Esophagus (tissue), 2 donors: ENCODE measurements at regions not wholly inside any gene's neighbourhood (a gene's known extent, or its start where the extent isn't known, plus 50 kb on each side); places are given as distances from the start of the nearest gene placed in this dataset.

Experiments used
- H3K27ac ChIP-seq, 2 donors: one replicate each; pipeline ENCODE4 v1.5.1; 2013; ENCODE audit warnings: low read depth in 2 of 2, mild to moderate bottlenecking in 2 of 2, inconsistent platforms in 1 of 2, low read length in 1 of 2, moderate library complexity in 1 of 2
- H3K27me3 ChIP-seq, 2 donors: one replicate each; pipeline ENCODE4 v1.6.1; 2013; ENCODE audit warnings: low read length in 2 of 2, control low read depth in 1 of 2, mild to moderate bottlenecking in 1 of 2; ENCODE audit not compliant: insufficient read depth in 2 of 2, control insufficient read depth in 1 of 2
- H3K36me3 ChIP-seq, 2 donors: one replicate each; pipeline ENCODE4 v1.6.1; 2013; ENCODE audit warnings: low read length in 1 of 2; ENCODE audit not compliant: control insufficient read depth in 2 of 2, insufficient read depth in 2 of 2
- H3K4me1 ChIP-seq, 2 donors: one replicate each; pipeline ENCODE4 v1.6.1; 2013; ENCODE audit warnings: low read length in 1 of 2; ENCODE audit not compliant: control insufficient read depth in 2 of 2, insufficient read depth in 2 of 2
- H3K4me3 ChIP-seq, 2 donors: one replicate each; pipeline ENCODE4 v1.5.1; 2013; ENCODE audit warnings: low read length in 2 of 2, mild to moderate bottlenecking in 2 of 2, low read depth in 1 of 2, moderate library complexity in 1 of 2
- H3K9me3 ChIP-seq, 2 donors: one replicate each; pipeline ENCODE4 v1.6.1; 2013; ENCODE audit warnings: mild to moderate bottlenecking in 2 of 2, low read depth in 1 of 2, low read length in 1 of 2, moderate library complexity in 1 of 2; ENCODE audit not compliant: control insufficient read depth in 2 of 2, insufficient read depth in 1 of 2
- WGBS, 2 donors: extraction: QIAGEN DNeasy Blood & Tissue Kit; methylation state at CpG; one replicate each; pipeline ENCODE4 v1.1.7; 2013; 5-methylcytosine and 5-hydroxymethylcytosine counted together
- donor health status: healthy with polysubstance abuse.
- donor health status: Bipolar disorder and iron deficiency.

GRCh38 chr4:129220254-129220653 lies 124.3 kb downstream of the C4orf33 start:
- Histone ChIP-seq H3K27ac (no peak overlapping the region), H3K9me3 (no peaks in the 10 kb centered on the region), H3K36me3 (no peaks in the 10 kb centered on the region), H3K27me3 (no peaks in the 10 kb centered on the region), H3K4me1 (no peaks in the 10 kb centered on the region), H3K4me3 (no peak overlapping the region)
- WGBS, 2 donors = 89 to 98% methylated on average over 1 of the region's 1 CpG

GRCh38 chr4:129223945-129224344 lies 128.0 kb downstream of the C4orf33 start:
- H3K4me3 ChIP-seq = no peak overlapping the region
- H3K27me3 ChIP-seq = no peaks in the 10 kb centered on the region
- no peaks in the 10 kb centered on the region for H3K36me3 ChIP-seq
- no peak overlapping the region for H3K27ac ChIP-seq
- H3K4me1 ChIP-seq = no peaks in the 10 kb centered on the region
- H3K9me3 ChIP-seq = no peaks in the 10 kb centered on the region

- WGBS, 2 donors = 78 to 86% methylated on average over 4 of the region's 4 CpGs
- Histone ChIP-seq H3K9me3 (no peaks in the 10 kb centered on the region), H3K4me3 (no peak overlapping the region), H3K4me1 (no peaks in the 10 kb centered on the region), H3K36me3 (no peaks in the 10 kb centered on the region), H3K27me3 (no peaks in the 10 kb centered on the region), H3K27ac (no peak overlapping the region)
Measured at GRCh38 chr4:129230846-129231245, 134.9 kb downstream of the C4orf33 start.

GRCh38 chr4:129231945-129232588 lies 136.1 kb downstream of the C4orf33 start:
- H3K4me1 ChIP-seq = no peaks in the 10 kb centered on the region
- no peaks in the 10 kb centered on the region for H3K36me3 ChIP-seq
- H3K27me3 ChIP-seq = no peaks in the 10 kb centered on the region
- H3K4me3 ChIP-seq = no peak overlapping the region
- no peak overlapping the region for H3K27ac ChIP-seq
- no peaks in the 10 kb centered on the region for H3K9me3 ChIP-seq
- WGBS, 2 donors = 45 to 58% methylated on average over 2 of the region's 2 CpGs

- no peaks in the 10 kb centered on the region for H3K4me1 ChIP-seq
- no peaks in the 10 kb centered on the region for H3K9me3 ChIP-seq
- WGBS, 2 donors = 50 to 56% methylated on average over 3 of the region's 3 CpGs
- no peaks in the 10 kb centered on the region for H3K27me3 ChIP-seq
- H3K27ac ChIP-seq = no peak overlapping the region
- H3K4me3 ChIP-seq = no peak overlapping the region
- H3K36me3 ChIP-seq = no peaks in the 10 kb centered on the region
Measured at GRCh38 chr4:129232589-129233337, 136.8 kb downstream of the C4orf33 start.

- H3K27ac ChIP-seq = no peak overlapping the region
- H3K9me3 ChIP-seq = no peaks in the 10 kb centered on the region
- no peaks in the 10 kb centered on the region for H3K4me1 ChIP-seq
- no peak overlapping the region for H3K4me3 ChIP-seq
- H3K27me3 ChIP-seq = no peaks in the 10 kb centered on the region
- no peaks in the 10 kb centered on the region for H3K36me3 ChIP-seq
- WGBS, 2 donors = 56 to 66% methylated on average over 1 of the region's 1 CpG
Measured at GRCh38 chr4:129233691-129234090, 137.7 kb downstream of the C4orf33 start.

- no peaks in the 10 kb centered on the region for H3K4me1 ChIP-seq
- H3K9me3 ChIP-seq = no peaks in the 10 kb centered on the region
- no peaks in the 10 kb centered on the region for H3K27me3 ChIP-seq
- 89 to 93% methylated on average over 3 of the region's 3 CpGs for WGBS, 2 donors
- H3K27ac ChIP-seq = no peak overlapping the region
- H3K4me3 ChIP-seq = no peak overlapping the region
- no peaks in the 10 kb centered on the region for H3K36me3 ChIP-seq
Measured at GRCh38 chr4:129236351-129236750, 140.4 kb downstream of the C4orf33 start.

- Histone ChIP-seq H3K4me1 (no peaks in the 10 kb centered on the region), H3K9me3 (no peaks in the 10 kb centered on the region), H3K27me3 (no peaks in the 10 kb centered on the region), H3K27ac (no peak overlapping the region), H3K4me3 (no peak overlapping the region), H3K36me3 (no peaks in the 10 kb centered on the region)
- 32 to 36% methylated on average over 3 of the region's 3 CpGs for WGBS, 2 donors
Measured at GRCh38 chr4:129239088-129239487, 143.1 kb downstream of the C4orf33 start.

GRCh38 chr4:129240816-129241215 lies 144.9 kb downstream of the C4orf33 start:
- H3K9me3 ChIP-seq = no peaks in the 10 kb centered on the region
- no peak overlapping the region for H3K4me3 ChIP-seq

GRCh38 chr4:129246145-129246544 lies 150.2 kb downstream of the C4orf33 start:
- H3K9me3 ChIP-seq = no peaks in the 10 kb centered on the region
- H3K27ac ChIP-seq = no peak overlapping the region
- H3K27me3 ChIP-seq = no peaks in the 10 kb centered on the region
- WGBS, 2 donors = 88 to 92% methylated on average over 4 of the region's 4 CpGs
- H3K4me3 ChIP-seq = no peak overlapping the region
- H3K4me1 ChIP-seq = no peaks in the 10 kb centered on the region
- H3K36me3 ChIP-seq = no peaks in the 10 kb centered on the region

More at GRCh38 chr4:129240816-129241215, 144.9 kb downstream of the C4orf33 start:
- no peaks in the 10 kb centered on the region for H3K4me1 ChIP-seq
- H3K36me3 ChIP-seq = no peaks in the 10 kb centered on the region
- 30 to 37% methylated on average over 1 of the region's 1 CpG for WGBS, 2 donors
- H3K27me3 ChIP-seq = no peaks in the 10 kb centered on the region
- no peak overlapping the region for H3K27ac ChIP-seq
